ENCODE measurements at regions not wholly inside any gene's neighbourhood (a gene's known extent, or its start where the extent isn't known, plus 50 kb on each side); places are given as distances from the start of the nearest gene placed in this dataset.

DNA sequence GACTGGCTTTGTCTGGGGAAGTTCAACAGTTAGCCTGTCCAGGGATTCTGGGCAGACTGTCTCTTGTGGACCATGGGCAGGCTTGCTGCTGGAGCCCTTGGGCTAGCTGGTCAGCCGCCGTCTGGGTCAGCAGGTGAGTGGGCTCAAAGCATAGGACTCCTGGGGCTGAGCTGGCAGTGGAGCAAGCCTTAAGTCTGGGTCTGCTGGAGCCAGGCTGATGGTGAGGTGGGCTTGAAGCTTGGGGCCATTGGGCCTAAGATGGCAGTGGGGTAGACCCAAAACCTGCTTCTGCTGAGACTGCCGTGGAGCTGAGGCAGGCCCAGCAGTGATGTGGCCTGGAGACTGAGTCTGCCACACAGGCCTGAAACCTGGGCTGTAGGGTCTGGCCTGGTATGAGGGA lies 645.1 kb downstream of the RAPGEF2 start:
- 73 to 80% methylated on average over 3 of the region's 3 CpGs for WGBS, 2 donors
- H3K4me3 ChIP-seq (ENCODE audit: low read depth, poor library complexity, severe bottlenecking) = no peak overlapping the region
- TF ChIP-seq, protein P1, sequence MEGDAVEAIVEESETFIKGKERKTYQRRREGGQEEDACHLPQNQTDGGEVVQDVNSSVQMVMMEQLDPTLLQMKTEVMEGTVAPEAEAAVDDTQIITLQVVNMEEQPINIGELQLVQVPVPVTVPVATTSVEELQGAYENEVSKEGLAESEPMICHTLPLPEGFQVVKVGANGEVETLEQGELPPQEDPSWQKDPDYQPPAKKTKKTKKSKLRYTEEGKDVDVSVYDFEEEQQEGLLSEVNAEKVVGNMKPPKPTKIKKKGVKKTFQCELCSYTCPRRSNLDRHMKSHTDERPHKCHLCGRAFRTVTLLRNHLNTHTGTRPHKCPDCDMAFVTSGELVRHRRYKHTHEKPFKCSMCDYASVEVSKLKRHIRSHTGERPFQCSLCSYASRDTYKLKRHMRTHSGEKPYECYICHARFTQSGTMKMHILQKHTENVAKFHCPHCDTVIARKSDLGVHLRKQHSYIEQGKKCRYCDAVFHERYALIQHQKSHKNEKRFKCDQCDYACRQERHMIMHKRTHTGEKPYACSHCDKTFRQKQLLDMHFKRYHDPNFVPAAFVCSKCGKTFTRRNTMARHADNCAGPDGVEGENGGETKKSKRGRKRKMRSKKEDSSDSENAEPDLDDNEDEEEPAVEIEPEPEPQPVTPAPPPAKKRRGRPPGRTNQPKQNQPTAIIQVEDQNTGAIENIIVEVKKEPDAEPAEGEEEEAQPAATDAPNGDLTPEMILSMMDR (IDR thresholded peaks at IDR 0.05) = no peak
- no peak for TF ChIP-seq POLR2A (IDR thresholded peaks at IDR 0.05)
- intact Hi-C loops (cut with DNase I; ENCODE audit: low total_unique reads) = no loop called here
- no peak for DNase-seq (ENCODE audit: low spot score in 2 of 2)

DNA sequence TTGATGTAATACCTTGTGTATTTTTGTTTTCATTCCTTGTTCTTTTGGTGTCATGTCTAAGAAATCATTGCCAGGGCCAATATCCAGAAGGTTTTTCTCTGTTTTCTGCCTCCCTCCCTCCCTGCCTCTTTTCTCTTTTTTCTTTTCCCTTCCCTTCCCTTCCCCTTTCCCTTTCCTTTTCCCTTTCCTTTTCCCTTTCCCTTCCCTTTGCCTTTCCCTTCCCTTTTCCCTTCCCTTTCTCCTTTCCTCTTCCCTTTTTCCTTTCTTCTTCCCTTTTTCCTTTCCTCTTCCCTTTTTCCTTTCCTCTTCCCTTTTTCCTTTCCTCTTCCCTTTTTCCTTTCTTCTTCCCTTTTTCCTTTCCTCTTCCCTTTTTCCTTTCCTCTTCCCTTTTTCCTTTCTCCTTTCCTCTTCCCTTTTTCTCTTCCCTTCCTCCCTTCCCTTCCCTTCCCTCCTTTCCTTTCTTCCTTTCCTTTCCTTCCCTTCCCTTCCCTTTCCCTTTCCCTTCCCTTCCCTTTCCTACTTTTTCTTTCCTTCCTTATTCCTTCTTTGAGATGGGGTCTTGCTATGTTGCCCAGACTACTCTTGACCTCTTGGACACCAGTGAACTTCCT lies 646.1 kb downstream of the RAPGEF2 start:
- intact Hi-C loops (cut with DNase I; ENCODE audit: low total_unique reads) = no loop called here
- no peak overlapping the region for H3K4me3 ChIP-seq (ENCODE audit: low read depth, poor library complexity, severe bottlenecking)
- TF ChIP-seq, protein P1 (IDR thresholded peaks at IDR 0.05) = no peak
- TF ChIP-seq POLR2A (IDR thresholded peaks at IDR 0.05) = no peak
- DNase-seq (ENCODE audit: low spot score in 2 of 2) = no peak

DNA sequence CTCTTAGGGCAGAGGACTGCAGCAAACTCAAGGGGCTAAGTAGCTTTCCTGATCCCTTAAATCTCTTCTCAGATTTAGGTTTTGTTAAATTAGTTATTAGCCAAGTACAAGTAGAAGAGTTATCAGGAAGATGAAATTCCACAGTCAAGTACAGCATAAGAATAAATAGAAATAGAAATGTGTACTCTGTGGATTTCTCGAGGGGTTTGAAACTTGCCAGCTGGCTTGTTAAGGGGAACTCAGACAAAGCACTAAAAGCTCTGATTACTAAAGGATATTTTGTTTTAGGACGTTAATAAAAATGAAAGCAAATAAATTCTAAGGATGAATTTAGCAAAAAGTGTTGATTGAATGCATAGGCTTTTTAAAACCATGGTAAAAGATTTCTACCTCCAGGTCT lies 654.6 kb downstream of the RAPGEF2 start:
- TF ChIP-seq POLR2A (IDR thresholded peaks at IDR 0.05) = no peak
- TF ChIP-seq, protein P1 (IDR thresholded peaks at IDR 0.05) = no peak
- intact Hi-C loops (cut with DNase I; ENCODE audit: low total_unique reads) = no loop called here
- no peak for DNase-seq (ENCODE audit: low spot score in 2 of 2)
- WGBS, 2 donors = 22 to 28% methylated on average over 2 of the region's 2 CpGs
- H3K4me3 ChIP-seq (ENCODE audit: low read depth, poor library complexity, severe bottlenecking) = no peak overlapping the region

DNA sequence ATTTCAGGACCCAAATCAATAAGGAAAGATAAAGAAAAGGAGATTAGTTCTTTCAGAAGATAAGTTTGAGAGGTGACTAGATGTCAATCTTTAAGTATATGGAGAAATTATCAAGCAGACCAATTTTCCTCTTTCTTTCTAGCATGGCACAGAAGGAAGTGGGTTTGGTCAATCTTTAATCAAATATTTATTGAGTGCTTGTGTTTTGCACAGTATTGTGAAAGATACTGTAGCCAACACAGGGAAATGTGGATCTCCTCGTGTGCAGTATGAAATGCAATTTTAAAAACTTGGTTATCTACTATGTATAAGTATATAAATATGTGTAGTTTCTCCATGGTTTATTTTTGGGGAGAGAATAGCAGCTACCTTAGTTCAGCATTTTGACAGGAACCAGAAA lies 655.2 kb downstream of the RAPGEF2 start:
- DNase-seq (ENCODE audit: low spot score in 2 of 2) = no peak
- WGBS, 2 donors = 66 to 69% methylated on average over 1 of the region's 1 CpG
- H3K4me3 ChIP-seq (ENCODE audit: low read depth, poor library complexity, severe bottlenecking) = no peak overlapping the region
- TF ChIP-seq, protein P1 (IDR thresholded peaks at IDR 0.05) = no peak
- no peak for TF ChIP-seq POLR2A (IDR thresholded peaks at IDR 0.05)
- intact Hi-C loops (cut with DNase I; ENCODE audit: low total_unique reads) = no loop called here

DNA sequence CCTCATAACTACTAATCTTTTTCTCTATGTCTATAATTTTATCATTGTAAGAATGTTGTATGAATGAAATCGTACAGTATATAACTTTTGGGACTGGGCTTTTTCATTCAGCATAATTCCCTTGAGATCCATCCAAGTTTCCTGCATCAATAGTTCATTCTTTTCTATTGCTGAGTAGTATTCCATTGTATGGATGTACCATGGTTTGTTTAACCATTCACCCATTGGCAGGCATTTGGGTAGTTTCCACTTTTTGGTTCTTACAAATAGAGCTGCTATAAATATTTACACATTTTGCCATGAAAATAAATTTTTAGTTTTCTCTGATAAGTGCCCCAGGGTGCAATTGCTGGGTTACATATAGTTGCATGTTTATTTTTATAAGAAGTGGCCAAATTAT lies 659.8 kb downstream of the RAPGEF2 start:
- intact Hi-C loops (cut with DNase I; ENCODE audit: low total_unique reads) = no loop called here
- WGBS, 2 donors = 87 to 93% methylated on average over 1 of the region's 1 CpG

More for the DNA sequence above, 659.8 kb downstream of the RAPGEF2 start:
- H3K4me3 ChIP-seq (ENCODE audit: low read depth, poor library complexity, severe bottlenecking) = no peak overlapping the region
- TF ChIP-seq, protein P1 (IDR thresholded peaks at IDR 0.05) = no peak
- no peak for TF ChIP-seq POLR2A (IDR thresholded peaks at IDR 0.05)
- no peak for DNase-seq (ENCODE audit: low spot score in 2 of 2)

Measured in lower leg skin (tissue), 4 donors.